G401 (cell line): ENCODE measurements at regions not wholly inside any gene's neighbourhood (a gene's known extent, or its start where the extent isn't known, plus 50 kb on each side); places are given as distances from the start of the nearest gene placed in this dataset.
"Not testable (repeated sequence)": the region's sequence is repeated elsewhere in the genome, so short reads cannot be mapped to it uniquely, and the experiment has no call there.

Experiments used
- DNase-seq: peaks from one replicate; pipeline ENCODE4 v3.0.0-alpha.2; 2015; ENCODE audit warnings: low spot score
- in situ Hi-C: cut with HindIII; loops from 2 replicates; pipeline ENCODE4 v1.10.0; 2016; ENCODE audit warnings: low sequenced_read_pairs, mixed read lengths

- in situ Hi-C loops: no loop called here
- DNase-seq: no peak
These were observed 127.9 kb downstream of the EVA1A start for GRCh38 chr2:75432761-75433361.

DNA sequence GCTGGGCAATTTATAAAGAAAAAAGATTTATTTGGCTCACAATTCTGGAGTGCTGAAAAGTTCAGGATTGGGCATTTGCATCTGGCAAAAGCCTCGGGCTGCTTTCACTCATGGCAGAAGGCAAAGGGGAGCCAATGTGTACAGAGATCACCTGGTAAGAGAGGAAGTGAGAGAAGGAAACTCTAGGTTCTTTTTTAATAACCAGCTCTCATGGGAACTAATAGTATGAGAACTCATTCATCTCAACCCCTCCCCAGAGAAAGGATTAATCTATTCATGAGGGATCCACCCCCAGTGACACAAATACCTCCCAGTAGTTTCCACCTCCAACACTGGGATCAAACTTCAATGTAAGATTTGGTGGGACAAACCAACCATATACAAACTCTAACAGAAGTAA is 129.0 kb downstream of the EVA1A start:
- no peak for DNase-seq
- in situ Hi-C loops: no loop called here

DNA sequence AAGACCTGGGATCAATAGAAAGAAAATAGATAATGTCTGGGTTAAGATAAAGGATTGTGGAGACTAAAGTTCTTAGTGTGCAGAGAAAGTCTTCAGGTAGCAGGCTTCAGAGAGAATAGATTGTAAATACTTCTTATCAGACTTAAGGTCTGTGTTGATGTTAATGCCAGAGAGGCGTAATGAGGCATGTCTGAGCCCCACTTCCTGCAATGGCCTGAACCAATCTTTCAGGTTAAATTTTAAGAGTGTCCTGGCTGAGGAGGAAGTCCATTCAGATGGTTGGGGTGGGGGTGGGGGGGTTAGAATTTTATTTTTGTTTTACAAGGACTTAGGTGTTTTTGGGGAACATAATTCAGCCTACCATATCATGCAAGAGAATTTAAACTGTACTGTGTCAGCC is 129.5 kb downstream of the EVA1A start:
- in situ Hi-C loops: no loop called here

GRCh38 chr2:75430449-75430848 is 130.3 kb downstream of the EVA1A start:
- in situ Hi-C loops, DNase-seq: not testable (repeated sequence)

More for the DNA sequence above, 129.5 kb downstream of the EVA1A start:
- no peak for DNase-seq

DNA sequence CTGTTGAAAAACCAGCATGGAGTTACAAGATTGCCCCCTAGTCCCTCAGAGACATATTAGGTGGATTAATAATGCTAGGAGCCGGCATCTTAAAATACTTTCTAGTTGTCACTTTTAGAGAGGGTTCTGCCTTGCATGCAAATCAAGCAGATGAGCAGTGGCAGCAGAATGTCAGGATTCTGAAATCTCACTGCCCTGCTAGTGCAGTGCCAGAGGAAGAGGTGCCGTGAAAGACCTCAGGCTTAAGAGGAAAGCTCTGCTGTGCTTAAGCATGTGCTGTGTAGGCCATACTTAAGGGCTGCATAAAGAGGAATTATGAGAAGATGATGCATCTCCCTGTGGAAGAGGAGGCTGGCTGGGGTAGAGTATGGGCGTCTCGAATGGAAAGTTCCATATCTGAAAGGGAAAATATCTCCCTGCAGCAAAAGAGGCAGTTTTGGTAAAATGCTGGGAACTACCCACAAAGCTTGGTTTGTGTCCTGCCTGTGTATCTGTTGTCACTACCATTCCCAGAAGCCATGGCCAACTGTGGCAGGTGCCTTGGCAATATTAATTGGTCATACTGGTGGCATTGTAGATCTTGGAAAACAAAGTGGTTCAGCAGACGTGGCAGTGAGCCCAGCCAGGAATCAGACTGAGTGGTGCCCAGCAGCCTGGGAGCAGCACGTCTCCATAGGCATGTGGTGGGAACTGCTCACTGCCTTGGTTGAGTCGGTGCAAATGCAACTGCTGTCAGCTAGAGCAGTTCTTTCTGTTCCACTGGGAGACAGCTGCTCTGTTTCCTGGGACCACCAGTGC is 131.9 kb downstream of the EVA1A start:
- DNase-seq: peak; percentile 85
- in situ Hi-C loops: no loop called here

DNA sequence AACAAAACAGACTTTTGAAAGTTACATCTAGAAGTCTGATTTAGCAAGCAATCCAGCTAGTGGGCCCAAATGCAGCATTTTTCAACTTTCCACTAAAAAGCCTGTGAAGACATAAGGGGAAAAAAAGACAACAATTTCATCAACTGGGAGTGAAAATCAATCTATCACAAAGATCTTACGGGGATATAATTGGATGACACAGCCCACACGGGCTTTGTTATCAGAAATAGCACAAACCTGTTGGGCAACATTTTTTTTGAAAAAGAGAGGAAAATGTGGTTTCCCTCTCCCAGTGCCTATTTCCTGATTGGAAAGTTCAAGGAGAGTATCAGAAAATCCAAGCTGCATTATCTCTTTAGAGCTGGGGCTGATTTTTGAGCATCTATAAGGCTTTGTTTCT is 132.7 kb downstream of the EVA1A start:
- in situ Hi-C loops: no loop called here

GRCh38 chr2:75424936-75425619 is 135.7 kb downstream of the EVA1A start:
- DNase-seq: no peak
- in situ Hi-C loops: no loop called here

More for the DNA sequence above, 132.7 kb downstream of the EVA1A start:
- no peak for DNase-seq

- in situ Hi-C loops: no loop called here
- no peak for DNase-seq
These were observed 138.8 kb downstream of the EVA1A start for GRCh38 chr2:75421986-75422385.

- in situ Hi-C loops: no loop called here
- DNase-seq: no peak
These were observed 144.1 kb downstream of the EVA1A start for GRCh38 chr2:75416420-75417342.

DNA sequence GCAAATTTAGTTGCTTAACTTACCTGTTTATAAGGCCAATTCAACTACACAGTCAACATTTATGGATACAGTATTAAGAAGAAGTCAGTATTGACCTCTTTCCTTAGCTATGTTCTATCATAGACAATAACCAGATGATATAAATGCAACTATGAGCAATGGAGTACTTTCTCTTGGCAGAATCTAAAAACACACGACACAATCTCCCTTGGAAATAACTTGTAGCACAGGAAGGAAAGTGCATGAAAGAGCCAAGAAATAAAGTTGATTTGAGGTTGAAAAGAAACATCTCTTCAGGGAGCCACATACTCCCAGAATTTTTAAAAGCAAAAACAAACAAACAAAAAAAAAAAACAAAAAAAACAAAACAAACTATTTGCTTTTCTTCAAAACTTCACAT is 145.0 kb downstream of the EVA1A start:
- no peak for DNase-seq
- in situ Hi-C loops: no loop called here

DNA sequence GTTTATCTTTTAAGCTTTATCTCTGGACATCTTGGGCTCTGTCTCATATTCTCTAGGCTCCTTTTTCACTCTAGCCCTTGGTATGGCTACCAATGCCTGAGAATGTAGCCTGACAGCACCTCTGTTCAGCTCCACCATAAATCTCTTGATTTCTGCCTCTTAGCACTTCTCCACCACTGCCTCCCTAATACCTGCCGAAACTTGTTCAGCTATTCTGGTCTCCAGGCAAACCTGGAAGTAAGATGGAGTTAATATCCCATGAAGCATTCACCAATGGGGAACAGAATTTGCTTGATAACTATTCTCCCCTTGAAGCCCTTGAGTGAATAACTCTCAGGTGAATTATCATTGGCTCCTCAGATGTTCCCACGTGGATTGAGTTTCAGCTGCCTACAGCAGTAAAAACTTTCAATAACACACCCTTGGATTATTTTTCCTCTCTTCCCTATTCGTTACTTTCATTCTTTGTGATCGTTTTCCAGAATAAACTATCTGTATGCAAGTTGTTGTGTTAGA is 145.6 kb downstream of the EVA1A start:
- in situ Hi-C loops: no loop called here
- no peak for DNase-seq

DNA sequence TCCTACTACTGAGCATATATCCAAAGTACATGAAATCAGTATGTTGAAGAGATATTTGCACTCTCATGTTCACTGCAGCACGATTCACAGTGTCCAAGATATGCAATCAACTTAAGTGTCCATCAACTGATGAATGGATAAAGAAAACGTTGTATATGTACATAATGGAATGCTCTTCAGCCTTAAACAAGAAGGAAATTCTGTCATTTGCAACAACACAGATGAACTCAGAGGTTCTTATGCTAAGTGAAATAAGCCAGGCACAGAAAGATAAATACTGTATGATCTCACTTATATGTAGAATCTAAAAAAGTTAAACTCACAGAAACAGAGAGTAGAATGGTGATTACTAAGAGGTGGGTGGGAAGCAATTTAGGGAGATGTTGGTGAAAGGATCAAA is 149.2 kb downstream of the EVA1A start:
- no peak for DNase-seq
- in situ Hi-C loops: no loop called here

DNA sequence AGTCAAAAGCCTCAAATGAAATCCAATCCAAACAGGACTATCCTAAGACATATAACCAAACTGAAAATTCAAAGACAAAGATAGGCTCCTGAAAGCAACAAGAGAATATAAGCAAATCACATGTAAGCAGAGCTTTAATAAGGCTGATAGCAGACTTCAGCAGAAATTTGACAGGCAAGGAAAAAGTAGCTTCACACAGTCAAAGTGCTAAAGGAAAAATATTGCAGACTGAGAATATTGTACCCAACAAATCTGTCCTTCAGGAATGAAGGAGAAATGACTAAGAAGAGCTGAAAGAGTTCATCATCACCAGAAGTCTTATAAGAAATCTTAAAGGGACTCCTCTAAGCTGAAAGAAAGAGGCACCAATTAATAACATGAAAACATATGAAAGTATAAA is 150.0 kb downstream of the EVA1A start:
- no peak for DNase-seq
- in situ Hi-C loops: no loop called here

GRCh38 chr2:75408771-75409170 is 152.0 kb downstream of the EVA1A start:
- in situ Hi-C loops: no loop called here

DNA sequence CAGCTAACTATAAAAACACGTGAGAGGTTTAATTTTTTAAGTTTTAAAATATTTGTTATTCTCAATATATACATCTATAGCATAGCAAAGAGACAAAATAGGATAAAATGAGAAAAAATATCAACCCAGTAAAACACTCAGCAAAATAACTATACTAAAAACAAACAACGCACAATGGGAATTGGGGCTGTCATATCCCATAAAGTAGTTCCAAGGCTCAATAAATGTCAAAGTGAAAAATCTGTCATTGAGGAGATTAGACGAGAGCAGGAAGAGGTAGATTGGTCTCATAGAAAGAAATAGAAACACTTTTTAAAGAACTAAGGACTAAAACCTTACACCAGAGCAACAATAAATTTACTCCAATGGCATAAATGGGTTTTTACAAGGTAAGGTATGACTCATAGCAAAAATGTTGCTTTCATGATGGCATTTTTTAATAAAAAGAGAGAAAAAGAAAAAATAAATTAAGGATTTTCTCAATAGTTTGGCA is 153.7 kb downstream of the EVA1A start:
- no peak for DNase-seq
- in situ Hi-C loops: no loop called here

More at GRCh38 chr2:75408771-75409170, 152.0 kb downstream of the EVA1A start:
- no peak for DNase-seq

DNA sequence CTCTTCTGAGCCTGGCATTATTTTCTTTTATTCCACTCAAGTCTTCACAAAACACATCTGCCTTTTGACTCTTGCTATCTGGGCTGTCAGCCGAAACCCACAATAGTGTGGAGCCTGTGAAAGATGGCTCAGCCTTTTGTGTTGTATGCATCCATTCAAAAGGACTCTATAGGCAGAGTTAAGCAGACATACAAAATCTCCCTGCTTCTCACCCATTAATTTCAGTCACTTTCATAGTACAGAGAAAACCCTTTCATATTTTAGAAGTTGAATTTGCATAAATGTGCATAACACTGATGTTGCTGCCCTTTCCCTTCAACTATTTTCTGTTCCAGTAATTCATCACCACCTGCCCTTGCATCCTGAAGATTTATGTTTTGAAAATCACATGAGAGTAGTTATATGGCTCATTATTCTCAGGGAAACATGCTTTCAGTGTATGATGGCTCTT is 154.6 kb downstream of the EVA1A start:
- DNase-seq: no peak
- in situ Hi-C loops: no loop called here

DNA sequence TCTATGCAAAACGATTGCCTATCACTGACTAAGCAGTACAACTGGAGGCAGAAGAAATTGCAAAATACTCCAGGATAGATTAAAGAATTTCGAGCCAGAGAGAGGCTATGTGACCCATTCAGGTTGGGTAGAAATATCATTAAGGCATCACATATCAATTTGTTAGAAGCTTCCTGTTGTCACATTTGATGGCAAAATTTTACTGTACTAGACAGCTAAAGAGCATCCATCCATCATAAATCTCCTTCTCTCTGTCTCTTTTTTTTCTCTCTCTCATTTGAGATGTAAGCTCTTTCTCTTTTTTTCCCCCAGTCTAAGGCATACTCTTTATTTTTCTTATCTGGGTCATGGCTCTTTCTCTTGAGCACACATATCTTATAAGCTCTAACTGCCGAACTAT is 155.7 kb downstream of the EVA1A start:
- in situ Hi-C loops: no loop called here
- no peak for DNase-seq

DNA sequence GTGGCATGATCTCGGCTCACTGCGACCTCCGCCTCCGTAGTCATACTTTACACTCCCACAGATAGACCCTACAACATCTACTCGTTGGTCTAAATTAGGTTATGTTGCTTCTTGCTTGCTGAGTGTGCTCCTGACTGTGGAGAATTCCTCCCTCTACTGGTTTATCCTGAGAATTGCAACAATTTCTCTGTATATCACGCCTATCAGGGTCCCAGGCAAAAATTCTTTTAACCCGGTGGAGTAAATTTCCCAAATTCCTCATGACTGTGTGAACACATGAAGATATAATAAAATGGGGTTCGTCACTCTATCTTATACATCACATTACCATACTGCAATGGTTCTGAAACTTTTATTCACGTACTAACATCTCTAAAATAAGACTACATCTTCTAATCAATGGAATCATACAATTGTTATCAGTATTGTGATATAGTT is 156.7 kb downstream of the EVA1A start:
- in situ Hi-C loops: no loop called here
- DNase-seq: peak; percentile 36

- DNase-seq: no peak
- in situ Hi-C loops: no loop called here
These were observed 164.4 kb downstream of the EVA1A start for GRCh38 chr2:75396314-75396713.
